ENCODE measurements at regions not wholly inside any gene's neighbourhood (a gene's known extent, or its start where the extent isn't known, plus 50 kb on each side); places are given as distances from the start of the nearest gene placed in this dataset.

- no peaks in the 10 kb centered on the region for H4K20me1 ChIP-seq (ENCODE audit: insufficient read depth, low read length)
- no peaks in the 10 kb centered on the region for H3K9me3 ChIP-seq (ENCODE audit: insufficient read depth, low read length, severe bottlenecking)
- ATAC-seq (ENCODE audit: insufficient read depth, low read depth) (no peak), DNase-seq (no peak)
- no peaks in the 10 kb centered on the region for H3K36me3 ChIP-seq (ENCODE audit: insufficient read depth, low read length)
- no peak for TF ChIP-seq EZH2 (IDR thresholded peaks at IDR 0.05; ENCODE audit: borderline replicate concordance, low read depth, low read length, severe bottlenecking)
- TF ChIP-seq CTCF (IDR thresholded peaks at IDR 0.05; ENCODE audit: borderline replicate concordance, extremely low read depth, low read length, poor library complexity, severe bottlenecking): no peak
- no peaks in the 10 kb centered on the region for H3K27me3 ChIP-seq (ENCODE audit: insufficient read depth, low read length, poor library complexity)
- H3K79me2 ChIP-seq (ENCODE audit: insufficient read depth, low read length): no peaks in the 10 kb centered on the region
- no peak overlapping the region for H3K4me2 ChIP-seq (ENCODE audit: insufficient read depth, low read length)
- no peaks in the 10 kb centered on the region for H3K4me1 ChIP-seq (ENCODE audit: insufficient read depth, low read length)
- no peak overlapping the region for H3K4me3 ChIP-seq (ENCODE audit: low read depth in 1 of 2, low read length in 2 of 2)
- H3K27ac ChIP-seq (ENCODE audit: low read length): no peak overlapping the region
- H3K9ac ChIP-seq (ENCODE audit: low read depth, low read length): no peak overlapping the region
- H2AFZ ChIP-seq (ENCODE audit: low read depth, low read length): no peak overlapping the region
These were observed 446.9 kb downstream of the EDEM1 start for GRCh38 chr3:5634411-5634810.

GRCh38 chr3:5635746-5636145 is 448.2 kb downstream of the EDEM1 start:
- TF ChIP-seq EZH2 (IDR thresholded peaks at IDR 0.05; ENCODE audit: borderline replicate concordance, low read depth, low read length, severe bottlenecking): no peak
- TF ChIP-seq CTCF (IDR thresholded peaks at IDR 0.05; ENCODE audit: borderline replicate concordance, extremely low read depth, low read length, poor library complexity, severe bottlenecking): no peak
- H3K27ac ChIP-seq (ENCODE audit: low read length): no peak overlapping the region
- H3K79me2 ChIP-seq (ENCODE audit: insufficient read depth, low read length): no peaks in the 10 kb centered on the region
- ATAC-seq (ENCODE audit: insufficient read depth, low read depth) (no peak), DNase-seq (no peak)
- no peaks in the 10 kb centered on the region for H3K36me3 ChIP-seq (ENCODE audit: insufficient read depth, low read length)
- no peaks in the 10 kb centered on the region for H3K27me3 ChIP-seq (ENCODE audit: insufficient read depth, low read length, poor library complexity)
- no peak overlapping the region for H3K9ac ChIP-seq (ENCODE audit: low read depth, low read length)
- H4K20me1 ChIP-seq (ENCODE audit: insufficient read depth, low read length): no peaks in the 10 kb centered on the region
- H3K4me1 ChIP-seq (ENCODE audit: insufficient read depth, low read length): no peaks in the 10 kb centered on the region
- H3K9me3 ChIP-seq (ENCODE audit: insufficient read depth, low read length, severe bottlenecking): no peaks in the 10 kb centered on the region
- no peak overlapping the region for H3K4me3 ChIP-seq (ENCODE audit: low read depth in 1 of 2, low read length in 2 of 2)
- H3K4me2 ChIP-seq (ENCODE audit: insufficient read depth, low read length): no peak overlapping the region
- H2AFZ ChIP-seq (ENCODE audit: low read depth, low read length): no peak overlapping the region

GRCh38 chr3:5638550-5638949 is 451.0 kb downstream of the EDEM1 start:
- Histone ChIP-seq H4K20me1 (ENCODE audit: insufficient read depth, low read length) (no peaks in the 10 kb centered on the region), H3K4me1 (ENCODE audit: insufficient read depth, low read length) (no peaks in the 10 kb centered on the region), H3K9ac (ENCODE audit: low read depth, low read length) (no peak overlapping the region), H3K36me3 (ENCODE audit: insufficient read depth, low read length) (no peaks in the 10 kb centered on the region), H3K4me3 (ENCODE audit: low read depth in 1 of 2, low read length in 2 of 2) (no peak overlapping the region), H3K4me2 (ENCODE audit: insufficient read depth, low read length) (no peak overlapping the region), H3K27me3 (ENCODE audit: insufficient read depth, low read length, poor library complexity) (no peaks in the 10 kb centered on the region), H2AFZ (ENCODE audit: low read depth, low read length) (no peak overlapping the region), H3K9me3 (ENCODE audit: insufficient read depth, low read length, severe bottlenecking) (no peaks in the 10 kb centered on the region), H3K27ac (ENCODE audit: low read length) (no peak overlapping the region), H3K79me2 (ENCODE audit: insufficient read depth, low read length) (no peaks in the 10 kb centered on the region)
- TF ChIP-seq CTCF (IDR thresholded peaks at IDR 0.05; ENCODE audit: borderline replicate concordance, extremely low read depth, low read length, poor library complexity, severe bottlenecking): no peak
- no peak for TF ChIP-seq EZH2 (IDR thresholded peaks at IDR 0.05; ENCODE audit: borderline replicate concordance, low read depth, low read length, severe bottlenecking)
- no peak for DNase-seq
- no peak for ATAC-seq (ENCODE audit: insufficient read depth, low read depth)

Data from DND-41 (cell line).